SK-N-MC (cell line): ENCODE measurements at regions not wholly inside any gene's neighbourhood (a gene's known extent, or its start where the extent isn't known, plus 50 kb on each side); places are given as distances from the start of the nearest gene placed in this dataset.

Experiments used
- EZH2 ChIP-seq: fragments of 200-600 bp; sonication (generic); IDR thresholded peaks from one replicate; pipeline ENCODE4 v1.6.1; 2017; ENCODE audit warnings: antibody characterized with exemption
- POLR2AphosphoS5 ChIP-seq: IDR thresholded peaks from 2 replicates; pipeline ENCODE4 v1.6.1; 2012; ENCODE audit warnings: mild to moderate bottlenecking, low read depth, low read length, borderline replicate concordance

DNA sequence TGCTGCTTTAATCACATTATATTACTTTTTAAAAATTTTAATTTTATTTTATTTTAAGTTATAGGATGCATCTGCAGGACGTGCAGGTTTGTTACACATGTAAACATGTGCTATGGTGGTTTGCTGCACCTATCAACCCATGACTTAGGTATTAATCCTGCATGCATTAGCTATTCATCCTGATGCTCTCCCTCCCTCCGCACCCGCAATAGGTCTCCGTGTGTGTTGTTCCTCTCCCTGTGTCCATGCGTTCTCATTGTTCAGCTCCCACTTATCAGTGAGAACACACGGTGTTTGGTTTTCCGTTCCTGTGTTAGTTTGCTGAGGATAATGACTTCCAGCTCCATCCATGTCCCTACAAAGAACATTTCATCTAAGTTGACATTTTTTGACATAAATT, 283.2 kb downstream of the CYRIA start:
- TF ChIP-seq EZH2 = no peak
- TF ChIP-seq POLR2AphosphoS5 = no peak
